ENCODE measurements at regions not wholly inside any gene's neighbourhood (a gene's known extent, or its start where the extent isn't known, plus 50 kb on each side); places are given as distances from the start of the nearest gene placed in this dataset.

- peaks cover 4% of the 10 kb centered on the region for H3K4me1 Mint-ChIP-seq (ENCODE audit: low read depth)
- H3K9me3 Mint-ChIP-seq (ENCODE audit: low read depth) = peaks cover 10% of the 10 kb centered on the region
- H3K27ac Mint-ChIP-seq (ENCODE audit: unreplicated experiment) = no peak overlapping the region
- no peak for DNase-seq (ENCODE audit: low spot score)
- no peaks in the 10 kb centered on the region for H3K36me3 Mint-ChIP-seq (ENCODE audit: low read depth)
- TF ChIP-seq CTCF (IDR thresholded peaks at IDR 0.05) = no peak
- no peaks in the 10 kb centered on the region for H3K27me3 Mint-ChIP-seq (ENCODE audit: low read depth)
- no peak overlapping the region for H3K4me3 Mint-ChIP-seq (ENCODE audit: unreplicated experiment)
Measured at GRCh38 chr10:62691336-62691735, 113.2 kb upstream of the ADO start.

GRCh38 chr10:62692085-62692484 is 112.4 kb upstream of the ADO start:
- no peak overlapping the region for H3K27ac Mint-ChIP-seq (ENCODE audit: unreplicated experiment)
- no peaks in the 10 kb centered on the region for H3K36me3 Mint-ChIP-seq (ENCODE audit: low read depth)
- peaks cover 10% of the 10 kb centered on the region for H3K9me3 Mint-ChIP-seq (ENCODE audit: low read depth)
- no peak overlapping the region for H3K4me3 Mint-ChIP-seq (ENCODE audit: unreplicated experiment)
- peaks cover 4% of the 10 kb centered on the region for H3K4me1 Mint-ChIP-seq (ENCODE audit: low read depth)
- DNase-seq (ENCODE audit: low spot score) = no peak
- H3K27me3 Mint-ChIP-seq (ENCODE audit: low read depth) = no peaks in the 10 kb centered on the region
- no peak for TF ChIP-seq CTCF (IDR thresholded peaks at IDR 0.05)

- peaks cover under 1% of the 10 kb centered on the region for H3K36me3 Mint-ChIP-seq (ENCODE audit: low read depth)
- no peak overlapping the region for H3K4me3 Mint-ChIP-seq (ENCODE audit: unreplicated experiment)
- no peaks in the 10 kb centered on the region for H3K27me3 Mint-ChIP-seq (ENCODE audit: low read depth)
- H3K4me1 Mint-ChIP-seq (ENCODE audit: low read depth) = peaks cover 4% of the 10 kb centered on the region
- peaks cover 5% of the 10 kb centered on the region for H3K9me3 Mint-ChIP-seq (ENCODE audit: low read depth)
- TF ChIP-seq CTCF (IDR thresholded peaks at IDR 0.05) = no peak
- DNase-seq (ENCODE audit: low spot score) = no peak
- no peak overlapping the region for H3K27ac Mint-ChIP-seq (ENCODE audit: unreplicated experiment)
Measured at GRCh38 chr10:62693306-62693705, 111.2 kb upstream of the ADO start.

- H3K36me3 Mint-ChIP-seq (ENCODE audit: low read depth) = peaks cover 11% of the 10 kb centered on the region
- TF ChIP-seq CTCF (IDR thresholded peaks at IDR 0.05) = no peak
- H3K27me3 Mint-ChIP-seq (ENCODE audit: low read depth) = no peaks in the 10 kb centered on the region
- no peak overlapping the region for H3K27ac Mint-ChIP-seq (ENCODE audit: unreplicated experiment)
- peaks cover 18% of the 10 kb centered on the region for H3K9me3 Mint-ChIP-seq (ENCODE audit: low read depth)
- peaks cover 3% of the 10 kb centered on the region for H3K4me1 Mint-ChIP-seq (ENCODE audit: low read depth)
- no peak overlapping the region for H3K4me3 Mint-ChIP-seq (ENCODE audit: unreplicated experiment)
- no peak for DNase-seq (ENCODE audit: low spot score)
Measured at GRCh38 chr10:62694537-62695126, 109.9 kb upstream of the ADO start.

- TF ChIP-seq CTCF (IDR thresholded peaks at IDR 0.05) = no peak
- DNase-seq (ENCODE audit: low spot score) = no peak
- Mint-ChIP-seq H3K27me3 (ENCODE audit: low read depth) (no peaks in the 10 kb centered on the region), H3K4me1 (ENCODE audit: low read depth) (no peaks in the 10 kb centered on the region), H3K4me3 (ENCODE audit: unreplicated experiment) (no peak overlapping the region), H3K9me3 (ENCODE audit: low read depth) (peaks cover 35% of the 10 kb centered on the region), H3K27ac (ENCODE audit: unreplicated experiment) (no peak overlapping the region), H3K36me3 (ENCODE audit: low read depth) (peaks cover 17% of the 10 kb centered on the region)
Measured at GRCh38 chr10:62696798-62697197, 107.7 kb upstream of the ADO start.
